Endodermal cell (in vitro differentiated cells): ENCODE measurements at regions not wholly inside any gene's neighbourhood (a gene's known extent, or its start where the extent isn't known, plus 50 kb on each side); places are given as distances from the start of the nearest gene placed in this dataset.

Experiments
- DNase-seq: peaks from one replicate; pipeline ENCODE4 v3.0.0-alpha.2; 2017
- H3K27ac ChIP-seq: 2 replicates; pipeline ENCODE4 v1.5.1; 2013; ENCODE audit warnings: mild to moderate bottlenecking, low read depth, low read length, moderate library complexity
- H3K27me3 ChIP-seq: 2 replicates; pipeline ENCODE4 v1.6.1; 2013; ENCODE audit warnings: mild to moderate bottlenecking, low read length, moderate library complexity; ENCODE audit not compliant: insufficient read depth, control insufficient read depth, poor library complexity, severe bottlenecking
- H3K36me3 ChIP-seq: 2 replicates; pipeline ENCODE4 v1.7.0; 2013; ENCODE audit warnings: mild to moderate bottlenecking, low read length, moderate library complexity; ENCODE audit not compliant: control insufficient read depth, insufficient read depth
- H3K4me1 ChIP-seq: one replicate; pipeline ENCODE4 v1.7.0; 2013; ENCODE audit warnings: low read length; ENCODE audit not compliant: control insufficient read depth, insufficient read depth
- H3K4me3 ChIP-seq: 2 replicates; pipeline ENCODE4 v1.5.1; 2013; ENCODE audit warnings: mild to moderate bottlenecking, low read length, moderate library complexity
- H3K9ac ChIP-seq: 2 replicates; pipeline ENCODE4 v1.6.1; 2013; ENCODE audit warnings: mild to moderate bottlenecking, low read length, moderate library complexity; ENCODE audit not compliant: poor library complexity, severe bottlenecking; ENCODE audit errors: extremely low read depth
- H3K9me3 ChIP-seq: 2 replicates; pipeline ENCODE4 v1.6.1; 2013; ENCODE audit warnings: mild to moderate bottlenecking, low read length, moderate library complexity; ENCODE audit not compliant: control insufficient read depth
- H3K27ac Mint-ChIP-seq: 2 replicates; pipeline ENCODE4 v1.8.0; 2020; ENCODE audit warnings: mixed read lengths
- H3K27me3 Mint-ChIP-seq: 2 replicates; pipeline ENCODE4 v1.8.0; 2021; ENCODE audit warnings: mild to moderate bottlenecking, mixed read lengths; ENCODE audit not compliant: insufficient read depth
- H3K36me3 Mint-ChIP-seq: 2 replicates; pipeline ENCODE4 v1.8.0; 2020; ENCODE audit warnings: low read depth, mixed read lengths
- H3K4me1 Mint-ChIP-seq: 2 replicates; pipeline ENCODE4 v1.8.0; 2020; ENCODE audit warnings: mixed read lengths
- H3K4me3 Mint-ChIP-seq: 2 replicates; pipeline ENCODE4 v1.8.0; 2020; ENCODE audit warnings: mild to moderate bottlenecking, moderate library complexity, mixed read lengths
- H3K9me3 Mint-ChIP-seq: 2 replicates; pipeline ENCODE4 v1.8.0; 2020; ENCODE audit warnings: mild to moderate bottlenecking, mixed read lengths
- CTCF ChIP-seq: fragments of 200-600 bp; sonication (generic); conservative IDR thresholded peaks from 2 replicates; pipeline ENCODE4 v1.5.0; 2021; ENCODE audit warnings: antibody characterized with exemption, mild to moderate bottlenecking
- WGBS, 2 experiments: methylation state at CpG; one replicate each; pipeline versions ENCODE4 v1.1.5 to v1.1.7; 2013; ENCODE audit warnings: missing lambda C conversion rate in 2 of 2, mixed read lengths in 1 of 2; ENCODE audit not compliant: insufficient coverage in 1 of 2, insufficient read length in 1 of 2; 5-methylcytosine and 5-hydroxymethylcytosine counted together

DNA sequence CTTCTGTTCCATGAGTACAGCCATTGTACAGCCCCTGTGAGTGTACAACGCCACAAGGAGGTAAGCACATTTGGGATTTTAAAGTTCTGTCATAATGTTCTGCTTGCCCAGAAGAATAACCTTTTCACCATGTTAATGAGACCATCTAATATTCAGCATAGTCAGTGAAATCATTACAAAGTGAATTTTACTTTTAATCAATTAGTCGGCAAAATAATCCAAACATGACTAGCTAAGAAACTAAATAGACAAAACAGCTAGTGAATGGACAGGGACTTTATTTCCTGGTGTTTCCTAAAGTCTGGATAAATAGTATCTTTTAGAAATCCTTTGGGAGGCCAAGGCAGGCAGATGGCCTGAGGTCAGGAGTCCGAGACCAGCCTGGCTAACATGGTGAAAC is 69.0 kb upstream of the NRSN1 start:
- no peak overlapping the region for H3K27ac ChIP-seq
- no peaks in the 10 kb centered on the region for H3K27me3 Mint-ChIP-seq
- H3K4me3 Mint-ChIP-seq = no peak overlapping the region
- no peaks in the 10 kb centered on the region for H3K9me3 ChIP-seq
- DNase-seq = no peak
- H3K9me3 Mint-ChIP-seq = no peaks in the 10 kb centered on the region
- 100% methylated on average over 2 of the region's 3 CpGs for WGBS, 2 experiments
- H3K36me3 Mint-ChIP-seq = no peaks in the 10 kb centered on the region
- peaks cover 2% of the 10 kb centered on the region for H3K4me1 Mint-ChIP-seq
- H3K4me1 ChIP-seq = no peaks in the 10 kb centered on the region
- no peaks in the 10 kb centered on the region for H3K27me3 ChIP-seq
- no peaks in the 10 kb centered on the region for H3K36me3 ChIP-seq
- no peak overlapping the region for H3K9ac ChIP-seq
- H3K4me3 ChIP-seq = no peak overlapping the region
- no peak for TF ChIP-seq CTCF
- H3K27ac Mint-ChIP-seq = no peak overlapping the region

GRCh38 chr6:24060982-24061754 is 64.8 kb upstream of the NRSN1 start:
- no peak for TF ChIP-seq CTCF
- WGBS, 2 experiments = 78% methylated on average over 2 of the region's 2 CpGs; no CpG with 5 or more reads in 1 of the 2 experiments
- Mint-ChIP-seq H3K27me3 (no peaks in the 10 kb centered on the region), H3K4me1 (peaks cover 1% of the 10 kb centered on the region), H3K27ac (no peak overlapping the region), H3K4me3 (no peak overlapping the region), H3K36me3 (no peaks in the 10 kb centered on the region), H3K9me3 (peaks cover 3% of the 10 kb centered on the region)
- Histone ChIP-seq H3K4me1 (no peaks in the 10 kb centered on the region), H3K9me3 (peaks cover 7% of the 10 kb centered on the region), H3K36me3 (no peaks in the 10 kb centered on the region), H3K27me3 (no peaks in the 10 kb centered on the region), H3K27ac (no peak overlapping the region), H3K9ac (no peak overlapping the region), H3K4me3 (no peak overlapping the region)
- no peak for DNase-seq

- Mint-ChIP-seq H3K4me1 (no peaks in the 10 kb centered on the region), H3K27ac (no peak overlapping the region), H3K9me3 (peaks cover 9% of the 10 kb centered on the region), H3K36me3 (no peaks in the 10 kb centered on the region), H3K4me3 (no peak overlapping the region), H3K27me3 (no peaks in the 10 kb centered on the region)
- H3K36me3 ChIP-seq = no peaks in the 10 kb centered on the region
- H3K9me3 ChIP-seq = peaks cover 15% of the 10 kb centered on the region
- H3K4me3 ChIP-seq = no peak overlapping the region
- WGBS, 2 experiments = 10 to 24% methylated on average over 1 of the region's 1 CpG
- H3K27ac ChIP-seq = no peak overlapping the region
- no peak overlapping the region for H3K9ac ChIP-seq
- H3K4me1 ChIP-seq = no peaks in the 10 kb centered on the region
- TF ChIP-seq CTCF = peak; percentile 91
- H3K27me3 ChIP-seq = no peaks in the 10 kb centered on the region
- peak; percentile 72 for DNase-seq
Measured at GRCh38 chr6:24064106-24064505, 61.9 kb upstream of the NRSN1 start.
